HCT116 (cell line): ENCODE measurements at regions not wholly inside any gene's neighbourhood (a gene's known extent, or its start where the extent isn't known, plus 50 kb on each side); places are given as distances from the start of the nearest gene placed in this dataset.

Experiments used
- CBX3 ChIP-seq: IDR thresholded peaks from 2 replicates; pipeline ENCODE4 v1.6.1; 2012; ENCODE audit warnings: low read depth
- CEBPB ChIP-seq: IDR thresholded peaks from 2 replicates; pipeline ENCODE4 v1.6.1; 2012; ENCODE audit warnings: low read depth
- CTCF ChIP-seq, 3 experiments: fragments of 200-600 bp in 1 of 3; sonication (generic) in 1 of 3; IDR thresholded peaks in 2 of 3; conservative IDR thresholded peaks in 1 of 3; 2 replicates each; pipeline ENCODE4 v1.5.1; 2012 to 2017; ENCODE audit warnings: low read depth in 2 of 3, low read length in 2 of 3, antibody characterized with exemption in 1 of 3, borderline replicate concordance in 1 of 3, control low read depth in 1 of 3, mild to moderate bottlenecking in 1 of 3, mixed read lengths in 1 of 3, mixed run types in 1 of 3, moderate library complexity in 1 of 3; ENCODE audit not compliant: insufficient read depth in 1 of 3
- EGR1 ChIP-seq: IDR thresholded peaks from 2 replicates; pipeline ENCODE4 v1.6.1; 2012; ENCODE audit warnings: low read depth
- EZH2 ChIP-seq: fragments of 200-600 bp; sonication (generic); IDR thresholded peaks from 2 replicates; pipeline ENCODE4 v1.6.1; 2017; ENCODE audit warnings: antibody characterized with exemption, mixed run types
- POLR2A ChIP-seq: IDR thresholded peaks from 2 replicates; pipeline ENCODE4 v1.7.0; 2011; ENCODE audit warnings: borderline replicate concordance; ENCODE audit not compliant: insufficient read depth, insufficient read length; ENCODE audit errors: extremely low read depth
- POLR2AphosphoS5 ChIP-seq: IDR thresholded peaks from 2 replicates; pipeline ENCODE4 v1.6.1; 2011; ENCODE audit warnings: mild to moderate bottlenecking, low read depth, low read length, moderate library complexity
- RAD21 ChIP-seq: IDR thresholded peaks from 2 replicates; pipeline ENCODE4 v1.6.1; 2012; ENCODE audit warnings: low read depth, mild to moderate bottlenecking
- SIN3A ChIP-seq: IDR thresholded peaks from 2 replicates; pipeline ENCODE4 v1.6.1; 2012; ENCODE audit warnings: low read depth
- ZBTB33 ChIP-seq: IDR thresholded peaks from 2 replicates; pipeline ENCODE4 v1.6.1; 2011; ENCODE audit warnings: mild to moderate bottlenecking, low read length, moderate library complexity; ENCODE audit not compliant: insufficient replicate concordance; ENCODE audit errors: extremely low read depth
- ZNF274 ChIP-seq: fragments of 200-500 bp; sonication (Bioruptor generic); IDR thresholded peaks from 2 replicates; pipeline ENCODE4 v1.6.1; 2014; ENCODE audit warnings: mild to moderate bottlenecking, low read depth, low read length, inconsistent platforms

GRCh38 chr1:8133657-8134430 is 107.7 kb upstream of the ERRFI1 start:
- TF ChIP-seq CBX3 (peak; percentile 52; the same call in 1 of the 2 replicates), POLR2AphosphoS5 (no peak; the same call in 1 of the 2 replicates), CTCF (IDR thresholded peaks at IDR 0.05 in 2 of 3, conservative IDR thresholded peaks at IDR 0.05 in 1 of 3; ENCODE audit: borderline replicate concordance in 1 of 3, insufficient read depth in 1 of 3, low read depth in 2 of 3, low read length in 2 of 3) (no peak), SIN3A (no peak; the same call in 1 of the 2 replicates), RAD21 (peak; percentile 30), POLR2A (no peak), ZNF274 (no peak), ZBTB33 (no peak), EGR1 (no peak; the same call in 1 of the 2 replicates), EZH2 (no peak), CEBPB (peak; percentile 86)
